ENCODE measurements at regions not wholly inside any gene's neighbourhood (a gene's known extent, or its start where the extent isn't known, plus 50 kb on each side); places are given as distances from the start of the nearest gene placed in this dataset.
A peak's percentile ranks its signal among the peaks of the same experiment; 100 is the strongest.
"Not testable (repeated sequence)": the region's sequence is repeated elsewhere in the genome, so short reads cannot be mapped to it uniquely, and the experiment has no call there.

DNA sequence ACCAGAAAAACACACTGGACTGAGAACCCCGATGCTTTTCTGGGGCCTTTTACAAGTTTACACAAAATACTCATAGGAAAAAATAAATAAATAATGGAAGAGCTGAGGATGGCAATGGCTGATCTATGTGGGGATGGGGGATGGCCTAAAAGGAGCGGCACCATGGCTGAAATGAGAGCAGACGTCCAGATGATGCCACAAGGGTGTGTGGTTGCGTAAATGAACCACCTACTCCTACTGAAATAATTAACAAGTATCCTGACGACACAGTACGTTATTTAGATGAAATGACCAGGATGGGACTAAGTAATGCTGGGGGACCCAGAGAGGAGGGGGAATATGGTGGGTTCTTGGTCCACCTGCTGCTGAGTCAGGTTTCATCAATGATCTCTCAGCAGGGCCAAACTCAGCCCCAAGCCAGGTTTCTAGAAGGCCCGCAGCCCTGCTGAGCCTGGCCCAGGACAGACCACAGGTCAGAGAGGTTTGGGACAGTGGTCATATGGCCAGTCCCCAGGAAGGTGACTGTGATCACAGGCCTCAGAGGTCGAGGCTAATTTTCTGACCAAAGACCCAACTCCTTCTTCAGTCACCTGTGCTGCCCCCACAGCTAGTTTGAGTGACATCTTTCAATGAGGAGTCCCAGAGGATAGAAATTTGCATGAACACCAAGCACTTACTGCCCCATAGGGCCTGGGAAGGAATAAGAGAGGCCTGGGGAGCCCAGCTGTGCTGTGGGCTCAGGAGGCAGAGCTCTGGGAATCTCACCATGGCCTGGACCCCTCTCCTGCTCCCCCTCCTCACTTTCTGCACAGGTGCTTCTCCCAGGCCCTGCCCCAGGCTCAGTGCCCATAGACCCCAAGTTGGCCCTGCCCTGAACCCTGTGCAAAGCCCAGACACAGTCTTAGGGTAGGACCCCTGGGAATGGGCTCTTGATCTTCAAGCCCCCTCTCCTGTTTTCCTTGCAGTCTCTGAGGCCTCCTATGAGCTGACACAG lies 76.3 kb upstream of the IGLL5 start:
- no peak for DNase-seq

DNA sequence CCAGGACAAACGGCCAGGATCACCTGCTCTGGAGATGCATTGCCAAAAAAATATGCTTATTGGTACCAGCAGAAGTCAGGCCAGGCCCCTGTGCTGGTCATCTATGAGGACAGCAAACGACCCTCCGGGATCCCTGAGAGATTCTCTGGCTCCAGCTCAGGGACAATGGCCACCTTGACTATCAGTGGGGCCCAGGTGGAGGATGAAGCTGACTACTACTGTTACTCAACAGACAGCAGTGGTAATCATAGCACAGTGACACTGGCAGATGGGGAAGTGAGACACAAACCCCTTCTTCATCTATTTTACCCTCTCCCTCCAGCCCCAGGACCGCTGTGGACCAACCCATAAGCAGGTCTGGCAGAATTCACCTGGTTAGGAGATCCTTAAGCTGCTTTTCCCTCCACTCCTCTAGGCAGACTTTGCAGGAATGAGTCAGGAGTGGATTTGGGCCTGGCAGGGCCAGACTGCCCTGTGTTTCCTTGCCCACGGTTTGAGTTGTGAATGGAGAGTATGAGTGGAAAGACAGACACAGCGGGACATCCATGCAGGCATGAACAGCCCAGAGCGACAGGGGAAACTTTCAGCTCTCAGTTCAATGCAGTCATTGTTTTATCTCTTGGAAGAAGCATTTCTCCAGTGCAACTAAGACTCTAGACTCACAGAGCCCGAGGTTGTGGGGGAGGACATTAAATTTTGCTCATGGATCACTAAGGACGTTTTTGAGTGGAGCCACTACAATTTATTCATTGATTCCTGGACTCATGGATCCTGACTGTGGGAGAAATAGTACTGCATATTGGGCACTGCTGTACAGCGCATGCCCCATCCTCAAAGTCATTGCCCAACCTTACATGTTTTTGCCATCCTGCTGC lies 75.3 kb upstream of the IGLL5 start:
- no peak for DNase-seq

DNA sequence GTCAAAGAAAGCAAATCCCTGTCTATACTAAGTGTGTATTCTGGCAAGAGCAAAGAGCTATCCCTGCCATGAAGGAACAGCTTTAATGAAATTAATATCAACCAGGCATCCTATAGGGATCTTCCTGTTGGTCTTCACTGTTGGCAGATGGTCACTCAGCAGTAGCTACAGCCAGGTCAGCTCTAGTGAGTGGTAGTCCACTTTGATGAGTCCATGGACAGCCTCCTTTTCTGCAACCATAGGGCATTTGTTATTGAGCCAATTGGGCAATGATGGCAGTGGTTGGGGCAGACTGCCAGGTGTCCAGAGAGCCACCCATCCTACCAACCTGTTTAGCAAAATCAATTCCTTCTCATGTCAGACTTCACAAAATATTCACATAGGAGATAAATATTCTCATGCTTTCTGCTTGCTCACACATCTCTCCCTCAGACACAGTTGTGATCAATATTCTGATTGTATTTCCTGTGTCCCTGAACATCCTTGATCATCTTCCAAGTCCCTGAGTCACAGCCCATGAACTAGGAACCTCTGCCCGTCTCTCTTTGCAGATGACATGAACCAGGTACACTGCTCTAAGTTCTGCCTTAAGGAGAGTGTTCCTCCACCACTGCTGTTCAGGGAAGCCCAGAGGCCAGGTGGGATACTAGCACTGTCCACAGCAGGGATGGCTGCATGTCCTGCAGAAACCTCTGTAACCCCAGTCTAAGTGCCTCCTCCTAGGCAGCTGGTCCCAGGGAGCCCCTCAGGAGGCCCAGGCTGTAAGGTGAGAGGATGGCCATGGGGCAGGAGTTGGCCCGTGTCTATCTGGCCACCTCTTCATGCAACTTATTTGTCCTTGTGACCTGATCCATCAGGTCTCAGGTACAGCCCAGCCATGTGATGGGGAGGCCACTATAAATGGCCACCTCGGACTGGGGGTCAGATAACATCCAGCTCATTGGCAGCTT lies 74.2 kb upstream of the IGLL5 start:
- DNase-seq = no peak

DNA sequence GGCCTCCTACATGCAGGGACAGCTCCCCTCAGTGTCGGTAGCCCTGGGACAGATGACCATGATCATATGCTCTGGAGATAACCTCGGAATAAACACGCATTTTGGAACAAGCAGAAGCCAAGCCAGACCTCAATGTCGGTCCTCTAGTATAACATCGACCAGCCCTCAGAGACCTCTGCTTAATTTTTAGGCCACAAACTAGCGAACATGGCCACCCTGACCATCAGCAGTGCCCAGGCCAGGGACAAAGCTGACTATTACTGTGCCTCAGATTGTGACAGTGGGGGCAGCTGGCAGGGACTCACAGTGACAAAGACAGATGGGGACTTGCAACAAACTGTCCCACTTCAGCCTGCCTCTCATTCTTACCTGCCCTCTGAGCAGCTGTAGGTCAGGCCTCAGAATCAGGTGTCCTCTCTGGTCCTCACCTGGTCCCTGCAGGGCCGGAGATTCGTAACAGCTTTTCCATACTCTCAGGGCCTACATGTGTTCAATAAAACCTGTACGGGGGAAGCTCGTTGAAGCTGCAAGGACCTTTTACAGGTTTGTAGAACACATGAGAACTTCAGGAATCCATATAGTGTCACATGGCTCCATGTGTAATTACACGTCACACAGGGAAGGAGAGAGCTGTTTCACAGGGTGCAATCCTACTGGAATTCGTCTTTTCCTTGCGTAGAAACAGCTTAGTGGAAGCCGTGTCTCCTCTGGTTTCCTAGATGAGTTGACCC lies 72.8 kb upstream of the IGLL5 start:
- no peak for DNase-seq

DNA sequence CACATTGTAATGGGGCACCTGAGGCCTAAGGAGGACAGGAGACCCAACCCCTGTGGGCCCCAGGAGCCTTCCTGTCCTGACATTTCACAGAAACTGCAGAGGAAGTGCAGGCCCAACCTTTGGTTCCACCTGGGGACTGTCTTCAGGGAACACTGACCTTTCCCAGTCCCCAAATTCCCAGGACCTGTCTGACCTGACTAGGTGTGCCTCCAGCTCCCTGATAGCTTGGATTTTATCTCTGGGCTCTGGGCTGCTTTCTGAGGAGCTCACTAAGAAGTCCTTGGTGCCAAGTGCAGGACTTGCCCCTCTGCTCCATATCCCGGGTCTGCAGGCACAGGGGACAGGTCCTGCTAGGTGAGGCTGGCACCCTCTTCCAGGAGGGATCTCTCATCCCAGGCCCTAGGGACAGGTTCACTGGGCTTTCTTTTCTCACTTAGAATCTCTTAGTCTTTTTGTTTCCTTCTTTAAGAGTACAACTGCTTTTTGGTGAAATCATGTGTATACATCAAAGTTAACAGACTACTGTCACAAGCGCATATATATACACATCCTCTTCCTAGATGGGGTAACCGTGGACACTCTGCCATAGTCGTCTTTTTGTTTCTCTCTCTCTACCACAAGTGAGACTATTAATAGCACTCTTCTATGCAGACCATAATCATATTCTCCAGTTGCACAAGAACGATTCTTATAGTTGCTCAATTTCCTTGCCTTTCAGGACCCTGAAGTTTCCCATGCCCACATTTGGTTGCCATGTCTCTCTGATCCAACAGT lies 72.0 kb upstream of the IGLL5 start:
- no peak for DNase-seq

DNA sequence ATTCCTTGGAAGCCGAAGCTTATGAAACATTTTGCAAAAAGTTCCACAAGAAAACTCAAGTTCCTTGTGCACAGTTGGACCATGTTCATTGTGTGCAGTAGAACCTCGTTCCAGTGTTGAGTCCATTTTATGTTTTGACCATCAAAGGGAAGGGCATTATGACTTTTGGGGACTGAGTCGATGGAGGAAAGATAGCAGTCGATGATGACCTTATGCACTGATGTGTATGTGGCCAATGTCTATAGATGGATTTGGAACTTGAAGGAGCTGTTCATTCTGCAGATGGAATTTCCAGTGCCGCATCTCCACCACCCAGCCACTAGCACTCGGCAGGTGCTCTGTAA lies 71.5 kb upstream of the IGLL5 start:
- DNase-seq = no peak

DNA sequence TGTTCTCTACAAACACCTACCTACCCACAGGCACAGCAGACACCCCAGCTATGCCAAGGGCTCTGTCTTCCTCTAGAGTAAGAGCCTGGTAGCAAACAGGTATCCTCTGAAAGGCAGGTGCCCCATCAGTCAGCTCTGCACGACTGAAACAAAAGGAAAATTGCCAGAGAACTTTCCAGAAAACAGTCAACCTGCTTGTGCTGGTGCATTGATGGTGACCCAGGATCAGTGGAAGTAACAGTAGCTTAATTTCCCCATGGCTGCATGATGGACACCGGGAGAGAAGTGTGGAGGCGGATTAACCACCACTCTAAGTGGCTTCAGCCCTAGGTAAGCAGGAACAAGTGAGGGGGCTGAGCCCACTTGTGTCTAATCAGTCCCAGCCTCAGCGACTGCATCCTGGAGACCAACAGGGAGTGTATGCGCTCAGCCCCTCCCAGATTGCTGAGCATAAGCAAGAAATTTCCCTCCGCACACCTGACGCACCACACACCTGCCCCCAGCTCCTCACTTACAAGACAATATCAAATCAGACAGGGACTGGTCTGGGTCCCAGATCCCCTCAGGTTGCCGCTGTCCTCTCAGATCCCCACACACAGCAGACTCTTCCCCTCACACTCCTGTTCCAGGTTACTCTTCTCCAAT lies 70.7 kb upstream of the IGLL5 start:
- DNase-seq = no peak

DNA sequence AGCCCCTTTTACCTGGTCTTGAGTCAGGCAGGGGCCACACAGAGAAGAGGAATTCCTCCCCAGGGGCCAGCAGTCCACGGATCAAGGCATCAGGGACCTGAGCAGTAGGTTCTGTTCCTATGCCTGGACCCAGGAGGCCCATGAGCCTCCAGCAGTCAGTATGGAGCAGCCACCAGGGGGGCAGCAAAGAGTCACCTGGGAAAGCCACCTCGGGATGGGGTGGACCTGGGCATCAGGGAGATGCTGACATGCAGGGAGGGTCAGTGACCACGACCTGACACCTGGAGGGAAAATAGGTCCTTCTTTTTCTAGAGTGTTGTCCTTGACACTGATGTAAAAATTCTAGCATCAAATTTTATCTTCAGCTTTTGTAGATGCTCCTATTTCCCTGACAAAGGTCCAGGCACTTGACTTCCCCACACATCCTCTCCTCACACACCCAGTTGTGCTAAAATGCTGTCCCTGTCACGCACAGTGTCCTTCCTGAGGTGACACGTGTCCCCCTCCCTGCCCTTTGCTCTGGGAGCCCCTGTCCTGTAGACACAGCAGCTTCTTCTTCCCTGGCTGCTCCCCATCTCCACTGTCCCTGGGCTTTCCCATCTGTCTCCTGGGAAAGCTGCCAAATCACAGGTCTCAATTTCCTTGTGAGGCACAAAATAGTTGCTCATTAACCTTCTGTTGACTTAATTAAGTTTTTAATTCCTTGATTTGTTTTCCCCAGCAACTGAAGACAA lies 70.0 kb upstream of the IGLL5 start:
- no peak for DNase-seq

DNA sequence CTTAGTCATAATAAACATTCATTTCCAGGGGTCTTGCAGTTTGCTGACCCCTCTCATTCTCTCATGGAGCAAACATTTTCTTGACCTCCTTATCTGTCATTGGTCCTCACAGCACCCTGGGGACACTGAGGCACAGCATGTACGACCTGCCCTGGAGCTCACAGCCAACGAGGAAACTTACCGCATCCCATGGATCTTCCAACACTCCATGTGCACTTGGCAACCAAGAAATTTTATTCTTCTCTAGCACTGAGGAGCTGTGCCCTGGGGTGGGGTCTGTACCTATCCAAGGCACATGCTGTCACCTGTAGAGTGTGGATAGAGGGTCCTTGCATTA lies 69.4 kb upstream of the IGLL5 start:
- DNase-seq = no peak

DNA sequence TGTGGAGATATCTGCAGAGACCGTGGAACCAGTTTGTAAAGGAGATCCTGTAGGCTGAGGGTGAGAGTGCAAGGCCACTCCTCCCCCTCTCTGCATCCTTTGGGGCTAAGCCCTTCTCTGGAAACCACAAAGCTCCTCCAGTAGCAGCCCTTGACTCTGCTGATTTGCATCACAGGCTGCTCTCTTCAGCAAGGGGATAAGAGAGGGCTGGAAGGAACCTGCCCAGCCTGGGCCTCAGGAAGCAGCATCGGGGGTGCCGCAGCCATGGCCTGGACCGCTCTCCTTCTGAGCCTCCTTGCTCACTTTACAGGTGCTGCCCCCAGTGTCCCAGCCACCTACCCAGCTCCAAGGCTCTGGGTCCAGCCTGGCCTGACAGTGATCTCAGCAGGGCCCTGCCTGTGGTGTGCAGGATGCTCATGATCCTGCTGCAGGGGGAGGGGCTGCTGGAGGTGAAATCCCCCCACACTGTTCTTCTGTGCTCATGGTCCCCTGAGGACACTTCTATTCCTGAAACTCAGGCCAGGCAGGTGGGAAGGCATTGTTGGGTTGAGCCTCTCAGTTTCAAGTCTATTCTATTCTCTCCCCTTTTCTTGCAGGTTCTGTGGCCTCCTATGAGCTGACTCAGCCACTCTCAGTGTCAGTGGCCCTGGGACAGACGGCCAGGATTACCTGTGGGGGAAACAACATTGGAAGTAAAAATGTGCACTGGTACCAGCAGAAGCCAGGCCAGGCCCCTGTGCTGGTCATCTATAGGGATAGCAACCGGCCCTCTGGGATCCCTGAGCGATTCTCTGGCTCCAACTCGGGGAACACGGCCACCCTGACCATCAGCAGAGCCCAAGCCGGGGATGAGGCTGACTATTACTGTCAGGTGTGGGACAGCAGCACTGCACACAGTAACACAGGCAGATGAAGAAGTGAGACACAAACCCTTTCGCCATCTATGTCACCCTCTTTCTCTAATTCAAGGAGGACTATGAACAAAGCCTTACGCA lies 68.5 kb upstream of the IGLL5 start:
- peak in 1 of 3 experiments; percentile 72 for DNase-seq

DNA sequence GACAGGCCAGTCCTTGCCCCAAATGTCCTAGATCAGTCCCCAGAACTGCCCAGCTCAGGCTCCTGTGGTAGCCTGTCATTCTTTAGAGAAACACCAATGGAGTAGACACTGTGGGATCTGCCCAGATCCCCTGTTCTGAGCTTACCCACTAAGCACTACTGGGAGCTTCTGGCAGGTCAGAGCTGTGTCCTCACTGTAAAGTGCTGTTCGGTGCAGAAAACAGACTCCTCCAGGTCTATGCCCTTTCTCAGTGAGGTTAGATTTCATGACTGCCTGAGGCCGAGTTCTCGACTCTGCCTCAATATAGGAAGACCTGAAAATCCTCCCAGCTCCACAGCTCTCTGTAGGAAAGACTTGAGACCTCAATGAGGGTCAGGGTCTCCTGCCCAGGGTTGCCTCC lies 67.5 kb upstream of the IGLL5 start:
- no peak for DNase-seq

DNA sequence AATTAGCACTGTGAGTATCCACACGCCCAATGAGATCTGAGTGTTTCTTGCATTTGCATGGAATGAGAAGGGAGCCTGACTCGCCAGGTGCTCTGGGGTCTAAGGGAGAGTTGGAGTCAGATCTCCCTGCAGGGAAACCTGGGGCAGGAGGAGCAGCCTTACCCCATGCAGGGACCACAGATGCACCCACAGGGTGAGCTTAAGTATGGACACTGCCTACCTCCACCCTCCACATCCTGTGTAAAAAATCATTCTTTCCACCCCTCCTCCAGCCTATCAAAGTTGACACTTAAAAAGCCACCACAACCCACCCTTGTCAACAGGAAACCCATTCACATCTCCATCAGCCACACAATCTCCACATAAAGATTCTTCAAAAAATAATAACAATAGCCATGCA lies 67.0 kb upstream of the IGLL5 start:
- no peak for DNase-seq

DNA sequence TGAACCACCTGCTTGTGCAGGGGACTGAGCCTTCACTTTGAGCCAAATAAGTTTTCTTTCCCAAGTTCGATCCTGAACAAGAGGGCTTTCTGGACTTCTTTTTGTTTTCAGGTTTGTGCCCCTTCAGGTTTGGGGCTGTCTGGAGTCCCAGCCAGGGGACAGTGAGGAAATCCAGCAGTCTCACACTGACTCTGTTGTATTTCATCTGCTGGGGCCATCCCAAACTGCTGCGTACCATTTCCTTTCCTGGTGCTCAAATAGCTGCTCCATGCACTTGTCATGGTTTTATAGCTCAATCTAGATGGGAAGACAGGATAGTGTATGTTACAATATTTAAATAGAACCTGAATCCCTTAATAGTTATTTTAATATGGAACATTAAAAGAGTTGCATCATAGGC lies 66.3 kb upstream of the IGLL5 start:
- DNase-seq = no peak

DNA sequence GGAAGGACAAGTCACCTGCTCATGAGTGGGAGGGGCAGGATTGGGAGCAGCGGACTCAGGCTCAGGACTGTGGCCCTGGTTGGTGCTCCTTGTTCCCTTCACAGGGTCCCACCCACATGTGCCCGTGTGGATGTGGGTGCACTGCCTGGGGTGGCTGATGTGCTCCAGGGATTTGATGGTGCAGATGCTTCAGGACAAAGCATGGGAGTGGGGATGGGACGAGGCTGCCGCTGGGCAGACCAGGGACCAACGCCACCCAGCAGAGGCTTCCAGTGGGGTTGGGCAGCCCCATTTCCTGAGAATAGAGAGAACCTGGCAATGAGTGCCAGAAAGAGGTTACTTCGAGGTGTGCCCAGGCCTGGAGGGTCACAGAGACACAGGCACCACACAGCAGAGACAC lies 65.5 kb upstream of the IGLL5 start:
- no peak for DNase-seq

DNA sequence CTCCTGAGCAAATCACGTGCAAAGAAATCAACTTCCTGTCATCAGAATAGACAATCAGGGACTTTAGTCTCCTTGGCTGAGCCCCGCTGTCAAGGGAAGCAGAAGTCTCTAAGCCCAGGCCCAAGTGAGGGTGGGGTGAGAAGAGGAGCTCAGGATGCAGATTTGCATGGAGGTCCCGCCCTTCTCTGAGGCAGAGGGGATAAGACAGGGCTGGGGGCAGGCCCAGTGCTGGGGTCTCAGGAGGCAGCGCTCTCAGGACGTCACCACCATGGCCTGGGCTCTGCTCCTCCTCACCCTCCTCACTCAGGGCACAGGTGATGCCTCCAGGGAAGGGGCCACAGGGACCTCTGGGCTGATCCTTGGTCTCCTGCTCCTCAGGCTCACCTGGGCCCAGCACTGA lies 65.1 kb upstream of the IGLL5 start:
- not testable (repeated sequence) for DNase-seq

DNA sequence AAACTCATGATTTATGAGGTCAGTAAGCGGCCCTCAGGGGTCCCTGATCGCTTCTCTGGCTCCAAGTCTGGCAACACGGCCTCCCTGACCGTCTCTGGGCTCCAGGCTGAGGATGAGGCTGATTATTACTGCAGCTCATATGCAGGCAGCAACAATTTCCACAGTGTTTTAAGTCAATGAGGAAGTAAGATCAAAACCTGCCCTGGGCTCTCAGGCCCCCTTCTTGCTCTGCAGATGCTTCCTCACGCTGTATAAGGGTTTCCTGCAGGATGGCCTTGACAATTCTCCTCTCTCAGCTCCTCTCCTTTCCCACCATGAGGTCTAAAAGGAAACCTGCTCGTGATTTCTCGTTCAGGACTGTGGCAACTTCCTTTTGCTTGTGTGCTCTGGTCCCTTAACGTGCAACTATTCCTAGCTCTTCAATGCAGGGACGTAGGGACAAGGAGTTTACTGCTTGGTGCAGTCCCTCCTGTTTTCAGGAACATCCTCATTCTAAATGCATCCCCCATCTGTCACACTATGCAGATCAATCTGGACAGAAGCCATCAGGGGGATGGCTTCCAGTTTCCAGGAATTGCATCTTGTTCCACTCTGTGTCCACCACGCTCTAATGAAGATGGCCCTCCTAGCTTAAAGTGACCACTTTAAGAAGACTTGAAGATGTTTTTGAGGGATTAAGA lies 64.3 kb upstream of the IGLL5 start:
- DNase-seq = no peak

DNA sequence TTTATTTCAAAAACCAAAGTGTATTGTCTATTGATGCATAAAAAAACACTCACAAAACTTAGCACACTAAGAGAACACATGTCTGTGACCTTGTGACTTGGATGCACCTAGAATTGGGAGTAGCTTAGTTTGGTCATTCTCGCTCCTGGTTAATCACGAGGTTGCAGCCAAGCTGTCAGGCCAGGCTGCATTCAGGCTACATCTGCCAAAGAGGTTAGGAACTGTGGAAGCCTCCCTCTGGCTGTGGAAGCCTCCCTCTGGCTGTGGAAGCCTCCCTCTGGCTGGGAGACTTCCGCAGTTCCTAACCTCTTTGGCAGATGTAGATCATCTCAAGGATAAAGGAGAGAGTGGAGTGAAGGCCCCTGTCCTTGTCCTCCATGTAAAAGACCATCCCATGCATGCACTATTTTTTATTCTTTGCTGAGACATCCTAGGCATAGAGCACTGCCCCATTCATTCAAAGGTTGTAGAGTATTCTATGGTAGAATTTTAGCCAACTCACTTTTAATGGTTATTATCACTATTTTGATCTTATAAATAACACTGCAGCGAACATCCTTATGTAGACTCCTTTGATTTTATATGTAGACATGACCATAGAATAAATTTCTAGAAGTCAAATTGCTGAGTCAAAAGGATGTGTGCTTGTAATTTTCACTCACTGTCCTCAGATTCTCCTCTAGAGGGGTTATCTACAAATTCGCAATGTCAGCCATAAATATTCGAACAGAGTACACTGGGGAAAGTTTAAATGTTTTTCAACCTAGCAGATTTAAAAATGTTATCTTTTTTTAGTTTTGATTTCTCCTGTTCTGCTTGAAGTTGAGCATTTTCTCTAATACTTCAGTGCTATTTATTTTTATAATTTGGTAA lies 63.0 kb upstream of the IGLL5 start:
- DNase-seq = no peak

Data from NCI-H1417 (cell line).